Spinal cord (tissue), 9 donors: ENCODE measurements at regions not wholly inside any gene's neighbourhood (a gene's known extent, or its start where the extent isn't known, plus 50 kb on each side); places are given as distances from the start of the nearest gene placed in this dataset.
A peak's percentile ranks its signal among the peaks of the same experiment; 100 is the strongest.
"Not testable (repeated sequence)": the region's sequence is repeated elsewhere in the genome, so short reads cannot be mapped to it uniquely, and the experiment has no call there.

ENCODE experiments used
- DNase-seq, 6 donors: peaks; one replicate each; pipeline versions ENCODE4 v3.0.0 to v3.0.0-alpha.2; 2013 to 2015; ENCODE audit warnings: low spot score in 6 of 6, low read depth in 4 of 6
- H3K27ac ChIP-seq: one replicate; pipeline ENCODE4 v1.5.1; 2013; ENCODE audit warnings: low read depth, low read length, control low read depth
- H3K27me3 ChIP-seq: one replicate; pipeline ENCODE4 v1.6.1; 2013; ENCODE audit warnings: low read length; ENCODE audit not compliant: control insufficient read depth, insufficient read depth
- H3K36me3 ChIP-seq: one replicate; pipeline ENCODE4 v1.6.1; 2013; ENCODE audit warnings: low read length; ENCODE audit not compliant: control insufficient read depth, insufficient read depth
- H3K4me1 ChIP-seq: one replicate; pipeline ENCODE4 v1.6.1; 2013; ENCODE audit warnings: low read length; ENCODE audit not compliant: control insufficient read depth, insufficient read depth
- H3K4me3 ChIP-seq: one replicate; pipeline ENCODE4 v1.5.1; 2013; ENCODE audit warnings: low read depth, low read length, control low read depth
- H3K9me3 ChIP-seq: one replicate; pipeline ENCODE4 v1.6.1; 2013; ENCODE audit warnings: low read length; ENCODE audit not compliant: control insufficient read depth, insufficient read depth
- WGBS: methylation state at CpG from one replicate; pipeline ENCODE4 v1.1.5; 2013; ENCODE audit warnings: missing lambda C conversion rate; ENCODE audit not compliant: insufficient coverage; 5-methylcytosine and 5-hydroxymethylcytosine counted together
- donor health status: healthy.

GRCh38 chr6:2611092-2611491 is 139.6 kb downstream of the MYLK4 start:
- WGBS, result no CpG with 5 or more reads among the region's 2 CpGs
- no peak for DNase-seq
- H3K4me3 ChIP-seq, result no peak overlapping the region

GRCh38 chr6:2608503-2608902 is 142.2 kb downstream of the MYLK4 start:
- H3K4me3 ChIP-seq, result no peak overlapping the region
- no peaks in the 10 kb centered on the region for H3K27me3 ChIP-seq
- 0% methylated on average over 1 of the region's 4 CpGs for WGBS
- H3K4me1 ChIP-seq, result peaks cover 3% of the 10 kb centered on the region
- H3K36me3 ChIP-seq, result no peaks in the 10 kb centered on the region
- no peak overlapping the region for H3K27ac ChIP-seq
- H3K9me3 ChIP-seq, result no peaks in the 10 kb centered on the region
- peak in 1 of 6 donors; percentile 38 for DNase-seq

More at GRCh38 chr6:2611092-2611491, 139.6 kb downstream of the MYLK4 start:
- Histone ChIP-seq H3K9me3 (peaks cover 2% of the 10 kb centered on the region), H3K4me1 (peaks cover 3% of the 10 kb centered on the region), H3K27ac (no peak overlapping the region), H3K27me3 (no peaks in the 10 kb centered on the region), H3K36me3 (no peaks in the 10 kb centered on the region)

GRCh38 chr6:2600363-2600762 is 150.4 kb downstream of the MYLK4 start:
- Histone ChIP-seq H3K36me3 (no peaks in the 10 kb centered on the region), H3K4me1 (no peaks in the 10 kb centered on the region), H3K9me3 (no peaks in the 10 kb centered on the region), H3K27ac (no peak overlapping the region), H3K27me3 (no peaks in the 10 kb centered on the region), H3K4me3 (no peak overlapping the region)
- DNase-seq, result no peak
- WGBS, result 93% methylated on average over 3 of the region's 3 CpGs

- H3K4me1 ChIP-seq, result no peaks in the 10 kb centered on the region
- DNase-seq, result no peak
- WGBS, result 92% methylated on average over 3 of the region's 5 CpGs
- no peak overlapping the region for H3K4me3 ChIP-seq
- no peaks in the 10 kb centered on the region for H3K27me3 ChIP-seq
- H3K36me3 ChIP-seq, result no peaks in the 10 kb centered on the region
- no peak overlapping the region for H3K27ac ChIP-seq
- H3K9me3 ChIP-seq, result no peaks in the 10 kb centered on the region
Observed at GRCh38 chr6:2599817-2600216, 150.9 kb downstream of the MYLK4 start.

- Histone ChIP-seq H3K27me3 (no peaks in the 10 kb centered on the region), H3K27ac (no peak overlapping the region), H3K4me1 (no peaks in the 10 kb centered on the region), H3K4me3 (no peak overlapping the region), H3K9me3 (no peaks in the 10 kb centered on the region), H3K36me3 (no peaks in the 10 kb centered on the region)
- DNase-seq, result no peak
- 83% methylated on average over 4 of the region's 6 CpGs for WGBS
Observed at GRCh38 chr6:2598867-2599266, 151.9 kb downstream of the MYLK4 start.

GRCh38 chr6:2597991-2598390 is 152.7 kb downstream of the MYLK4 start:
- H3K36me3 ChIP-seq, result no peaks in the 10 kb centered on the region
- H3K4me1 ChIP-seq, result no peaks in the 10 kb centered on the region
- no peak overlapping the region for H3K4me3 ChIP-seq
- H3K27me3 ChIP-seq, result no peaks in the 10 kb centered on the region
- H3K27ac ChIP-seq, result no peak overlapping the region
- DNase-seq, result no peak
- H3K9me3 ChIP-seq, result no peaks in the 10 kb centered on the region
- no CpG with 5 or more reads among the region's 4 CpGs for WGBS

GRCh38 chr6:2597457-2597856 is 153.3 kb downstream of the MYLK4 start:
- H3K4me3 ChIP-seq, H3K27me3 ChIP-seq, H3K27ac ChIP-seq, H3K4me1 ChIP-seq, H3K9me3 ChIP-seq, DNase-seq, H3K36me3 ChIP-seq: not testable (repeated sequence)
- WGBS, result no CpG with 5 or more reads among the region's 2 CpGs

GRCh38 chr6:2596222-2596621 is 154.5 kb downstream of the MYLK4 start:
- WGBS, result no CpG with 5 or more reads among the region's 1 CpG
- no peaks in the 10 kb centered on the region for H3K4me1 ChIP-seq
- no peak overlapping the region for H3K27ac ChIP-seq
- DNase-seq, result no peak
- H3K36me3 ChIP-seq, result no peaks in the 10 kb centered on the region
- H3K4me3 ChIP-seq, result no peak overlapping the region
- no peaks in the 10 kb centered on the region for H3K27me3 ChIP-seq
- no peaks in the 10 kb centered on the region for H3K9me3 ChIP-seq

GRCh38 chr6:2594868-2595267 is 155.9 kb downstream of the MYLK4 start:
- DNase-seq, result peak in 1 of 6 donors; percentile 8
- no peaks in the 10 kb centered on the region for H3K27me3 ChIP-seq
- H3K4me1 ChIP-seq, result no peaks in the 10 kb centered on the region
- H3K27ac ChIP-seq, result no peak overlapping the region
- H3K4me3 ChIP-seq, result no peak overlapping the region
- H3K36me3 ChIP-seq, result no peaks in the 10 kb centered on the region
- no peaks in the 10 kb centered on the region for H3K9me3 ChIP-seq
- 42% methylated on average over 2 of the region's 2 CpGs for WGBS

GRCh38 chr6:2593167-2593566 is 157.6 kb downstream of the MYLK4 start:
- Histone ChIP-seq H3K27me3 (no peaks in the 10 kb centered on the region), H3K4me1 (no peaks in the 10 kb centered on the region), H3K27ac (no peak overlapping the region), H3K9me3 (no peaks in the 10 kb centered on the region), H3K36me3 (no peaks in the 10 kb centered on the region), H3K4me3 (no peak overlapping the region)
- WGBS, result 94% methylated on average over 6 of the region's 6 CpGs
- no peak for DNase-seq
